NCI-H2196 treated with DMSO at 0.1 percent for 48 hours (cell line): ENCODE measurements at regions not wholly inside any gene's neighbourhood (a gene's known extent, or its start where the extent isn't known, plus 50 kb on each side); places are given as distances from the start of the nearest gene placed in this dataset.

Experiments used
- DNase-seq: peaks from one replicate; lab custom pipeline; 2025; ENCODE audit not compliant: unreplicated experiment; lab: John Stamatoyannopoulos, UW

- no peak for DNase-seq
Measured at GRCh38 chr7:17477182-17477581, 178.7 kb downstream of the AHR start.

GRCh38 chr7:17481118-17481517, 182.7 kb downstream of the AHR start:
- DNase-seq, result no peak

- no peak for DNase-seq
Measured at GRCh38 chr7:17485368-17485767, 186.9 kb downstream of the AHR start.

- no peak for DNase-seq
Measured at GRCh38 chr7:17485904-17486303, 187.5 kb downstream of the AHR start.

GRCh38 chr7:17486835-17487234, 188.4 kb downstream of the AHR start:
- DNase-seq, result no peak

GRCh38 chr7:17487343-17487742, 188.9 kb downstream of the AHR start:
- DNase-seq, result no peak

- DNase-seq, result no peak
Measured at GRCh38 chr7:17488829-17489228, 190.4 kb downstream of the AHR start.

- no peak for DNase-seq
Measured at GRCh38 chr7:17489961-17490360, 191.5 kb downstream of the AHR start.

GRCh38 chr7:17490825-17491224, 192.4 kb downstream of the AHR start:
- DNase-seq, result no peak

GRCh38 chr7:17492437-17492836, 194.0 kb downstream of the AHR start:
- DNase-seq, result no peak

- no peak for DNase-seq
Measured at GRCh38 chr7:17493446-17493845, 195.0 kb downstream of the AHR start.

GRCh38 chr7:17495655-17496394, 197.4 kb downstream of the AHR start:
- no peak for DNase-seq

GRCh38 chr7:17497136-17497535, 198.7 kb downstream of the AHR start:
- no peak for DNase-seq

GRCh38 chr7:17497549-17498167, 199.2 kb downstream of the AHR start:
- DNase-seq, result no peak

GRCh38 chr7:17498230-17498629, 199.8 kb downstream of the AHR start:
- no peak for DNase-seq

GRCh38 chr7:17500736-17501135, 202.3 kb downstream of the AHR start:
- no peak for DNase-seq

- DNase-seq, result no peak
Measured at GRCh38 chr7:17501441-17502212, 203.2 kb downstream of the AHR start.

GRCh38 chr7:17502213-17503060, 204.0 kb downstream of the AHR start:
- DNase-seq, result no peak

GRCh38 chr7:17506095-17506494, 207.6 kb downstream of the AHR start:
- no peak for DNase-seq

- no peak for DNase-seq
Measured at GRCh38 chr7:17506596-17506995, 208.1 kb downstream of the AHR start.

GRCh38 chr7:17507717-17508116, 209.3 kb downstream of the AHR start:
- no peak for DNase-seq
